ENCODE measurements at regions not wholly inside any gene's neighbourhood (a gene's known extent, or its start where the extent isn't known, plus 50 kb on each side); places are given as distances from the start of the nearest gene placed in this dataset.

- Histone ChIP-seq H4K91ac (ENCODE audit: low read length) (no peak overlapping the region), H3K23ac (ENCODE audit: low read length in 2 of 2) (no peak overlapping the region), H3K27me3 (ENCODE audit: control insufficient read depth in 1 of 2, insufficient read depth in 1 of 2, low read length in 2 of 2) (peaks cover 0 to 24% of the 10 kb centered on the region in 2 experiments), H3K4me2 (ENCODE audit: low read length, poor library complexity, severe bottlenecking) (peak overlapping the region; percentile 44), H3K9ac (ENCODE audit: low read length) (no peak overlapping the region), H2BK120ac (ENCODE audit: low read depth, low read length) (no peak overlapping the region), H3K27ac (ENCODE audit: low read length, poor library complexity, severe bottlenecking) (peak overlapping the region; percentile 63), H2BK15ac (ENCODE audit: low read depth, poor library complexity, severe bottlenecking) (no peak overlapping the region), H2BK12ac (ENCODE audit: low read length in 2 of 2) (no peak overlapping the region), H4K8ac (ENCODE audit: low read length) (no peak overlapping the region), H3K36me3 (ENCODE audit: control insufficient read depth in 1 of 2, insufficient read depth in 2 of 2, low read depth in 1 of 2, low read length in 2 of 2) (no peaks in the 10 kb centered on the region), H3K79me1 (replicated peaks; ENCODE audit: low read length, poor library complexity, severe bottlenecking) (no peaks in the 10 kb centered on the region), H3K14ac (ENCODE audit: low read length in 2 of 2) (no peak overlapping the region), H3K18ac (ENCODE audit: low read depth in 1 of 2, low read length in 2 of 2) (peak overlapping the region in 1 of 2 experiments; percentile 37), H2BK5ac (ENCODE audit: low read depth, low read length, poor library complexity, severe bottlenecking) (peak overlapping the region; percentile 60), H2AK5ac (ENCODE audit: low read length, severe bottlenecking) (no peak overlapping the region), H3K4me3 (ENCODE audit: insufficient read depth in 1 of 2, low read depth in 1 of 2, low read length in 2 of 2) (no peak overlapping the region), H2AFZ (ENCODE audit: low read depth, low read length) (no peak overlapping the region), H3K4me1 (ENCODE audit: control insufficient read depth, insufficient read depth, low read depth, low read length) (peaks cover 47% of the 10 kb centered on the region), H3K9me3 (ENCODE audit: control insufficient read depth, low read length) (peaks cover 18% of the 10 kb centered on the region), H3K4ac (ENCODE audit: low read depth in 1 of 2, low read length in 2 of 2) (no peak overlapping the region)
- DNase-seq, result peak; percentile 83
- 15% methylated on average over 18 of the region's 18 CpGs for WGBS
Measured at GRCh38 chr16:86925067-86925791, 346.9 kb downstream of the FOXL1 start.

DNA sequence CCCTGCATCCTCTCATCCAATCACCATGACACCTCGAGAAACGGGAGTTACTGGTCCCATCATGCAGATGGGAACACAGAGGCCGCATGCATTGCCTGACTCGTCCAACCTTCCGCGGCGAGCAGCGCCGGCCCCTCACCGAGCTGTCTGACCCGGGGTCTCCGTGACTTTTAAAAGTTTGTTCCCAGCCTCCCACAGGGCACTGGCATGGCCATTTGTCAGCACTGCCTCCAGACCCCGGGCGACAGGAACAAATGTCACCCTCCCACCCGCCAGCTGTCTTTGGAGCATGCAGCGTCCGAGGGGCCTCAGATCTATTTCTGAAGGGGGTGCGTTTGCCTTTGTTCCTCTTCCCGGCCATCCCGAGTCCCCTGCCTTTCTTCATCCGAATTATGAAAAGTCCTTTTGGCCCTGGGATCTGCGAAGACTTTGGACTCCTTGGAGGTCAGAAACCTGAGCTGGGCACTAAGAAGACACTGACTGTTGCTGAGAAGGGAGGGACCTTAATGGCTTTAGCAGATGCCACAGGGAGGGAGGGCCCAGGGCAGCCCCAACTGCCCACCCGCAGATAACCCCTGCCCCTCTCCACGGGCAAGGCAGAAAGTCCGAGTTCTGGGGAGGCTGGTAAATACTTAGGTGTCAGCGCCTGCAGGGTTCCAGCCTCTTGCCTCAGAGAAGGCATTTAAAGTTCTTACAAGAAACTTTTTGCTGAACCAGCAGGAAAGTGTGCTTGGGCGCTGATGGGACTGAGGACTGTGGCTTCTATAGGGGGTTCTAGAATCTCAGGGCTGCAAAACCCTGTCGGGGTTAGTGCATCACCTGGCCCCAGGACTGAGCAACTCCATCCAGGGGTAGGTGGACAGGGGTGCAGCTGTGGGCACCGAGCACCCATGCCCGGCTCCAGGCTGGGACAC lies 348.1 kb downstream of the FOXL1 start:
- H2BK15ac ChIP-seq (ENCODE audit: low read depth, poor library complexity, severe bottlenecking), result no peak overlapping the region
- H3K4me1 ChIP-seq (ENCODE audit: control insufficient read depth, insufficient read depth, low read depth, low read length), result peaks cover 48% of the 10 kb centered on the region
- H3K23ac ChIP-seq (ENCODE audit: low read length in 2 of 2), result no peak overlapping the region
- H3K14ac ChIP-seq (ENCODE audit: low read length in 2 of 2), result no peak overlapping the region
- H3K4me3 ChIP-seq (ENCODE audit: insufficient read depth in 1 of 2, low read depth in 1 of 2, low read length in 2 of 2), result no peak overlapping the region
- no peak overlapping the region for H3K4me2 ChIP-seq (ENCODE audit: low read length, poor library complexity, severe bottlenecking)
- no peak overlapping the region for H3K4ac ChIP-seq (ENCODE audit: low read depth in 1 of 2, low read length in 2 of 2)
- no peak overlapping the region for H2AFZ ChIP-seq (ENCODE audit: low read depth, low read length)
- no peak overlapping the region for H4K91ac ChIP-seq (ENCODE audit: low read length)
- H2BK120ac ChIP-seq (ENCODE audit: low read depth, low read length), result no peak overlapping the region
- no peak overlapping the region for H3K9ac ChIP-seq (ENCODE audit: low read length)
- no peak overlapping the region for H4K8ac ChIP-seq (ENCODE audit: low read length)
- 84% methylated on average over 30 of the region's 30 CpGs for WGBS
- peak overlapping the region in 1 of 2 experiments; percentile 10 for H2BK12ac ChIP-seq (ENCODE audit: low read length in 2 of 2)
- H3K36me3 ChIP-seq (ENCODE audit: control insufficient read depth in 1 of 2, insufficient read depth in 2 of 2, low read depth in 1 of 2, low read length in 2 of 2), result no peaks in the 10 kb centered on the region
- peaks cover 0 to 19% of the 10 kb centered on the region in 2 experiments for H3K27me3 ChIP-seq (ENCODE audit: control insufficient read depth in 1 of 2, insufficient read depth in 1 of 2, low read length in 2 of 2)
- peaks cover 6% of the 10 kb centered on the region for H3K9me3 ChIP-seq (ENCODE audit: control insufficient read depth, low read length)
- H3K18ac ChIP-seq (ENCODE audit: low read depth in 1 of 2, low read length in 2 of 2), result peak overlapping the region in 1 of 2 experiments; percentile 61
- H2AK5ac ChIP-seq (ENCODE audit: low read length, severe bottlenecking), result peak overlapping the region; percentile 34
- peak overlapping the region; percentile 9 for H3K27ac ChIP-seq (ENCODE audit: low read length, poor library complexity, severe bottlenecking)
- H2BK5ac ChIP-seq (ENCODE audit: low read depth, low read length, poor library complexity, severe bottlenecking), result no peak overlapping the region
- H3K79me1 ChIP-seq (replicated peaks; ENCODE audit: low read length, poor library complexity, severe bottlenecking), result no peaks in the 10 kb centered on the region
- no peak for DNase-seq

GRCh38 chr16:86927699-86928098 lies 349.4 kb downstream of the FOXL1 start:
- Histone ChIP-seq H3K79me1 (replicated peaks; ENCODE audit: low read length, poor library complexity, severe bottlenecking) (no peaks in the 10 kb centered on the region), H2AK5ac (ENCODE audit: low read length, severe bottlenecking) (no peak overlapping the region), H3K9me3 (ENCODE audit: control insufficient read depth, low read length) (no peaks in the 10 kb centered on the region), H3K4ac (ENCODE audit: low read depth in 1 of 2, low read length in 2 of 2) (no peak overlapping the region), H2AFZ (ENCODE audit: low read depth, low read length) (no peak overlapping the region), H4K91ac (ENCODE audit: low read length) (no peak overlapping the region), H3K14ac (ENCODE audit: low read length in 2 of 2) (no peak overlapping the region), H3K18ac (ENCODE audit: low read depth in 1 of 2, low read length in 2 of 2) (no peak overlapping the region), H3K36me3 (ENCODE audit: control insufficient read depth in 1 of 2, insufficient read depth in 2 of 2, low read depth in 1 of 2, low read length in 2 of 2) (no peaks in the 10 kb centered on the region), H3K23ac (ENCODE audit: low read length in 2 of 2) (no peak overlapping the region), H2BK12ac (ENCODE audit: low read length in 2 of 2) (no peak overlapping the region), H3K4me1 (ENCODE audit: control insufficient read depth, insufficient read depth, low read depth, low read length) (peaks cover 49% of the 10 kb centered on the region), H3K27me3 (ENCODE audit: control insufficient read depth in 1 of 2, insufficient read depth in 1 of 2, low read length in 2 of 2) (peaks cover 0 to 28% of the 10 kb centered on the region in 2 experiments), H2BK15ac (ENCODE audit: low read depth, poor library complexity, severe bottlenecking) (no peak overlapping the region), H3K9ac (ENCODE audit: low read length) (no peak overlapping the region), H3K4me2 (ENCODE audit: low read length, poor library complexity, severe bottlenecking) (no peak overlapping the region), H2BK5ac (ENCODE audit: low read depth, low read length, poor library complexity, severe bottlenecking) (no peak overlapping the region), H2BK120ac (ENCODE audit: low read depth, low read length) (no peak overlapping the region), H3K4me3 (ENCODE audit: insufficient read depth in 1 of 2, low read depth in 1 of 2, low read length in 2 of 2) (no peak overlapping the region), H4K8ac (ENCODE audit: low read length) (no peak overlapping the region), H3K27ac (ENCODE audit: low read length, poor library complexity, severe bottlenecking) (no peak overlapping the region)
- DNase-seq, result no peak
- WGBS, result 100% methylated on average over 1 of the region's 3 CpGs

GRCh38 chr16:86928523-86929011 lies 350.2 kb downstream of the FOXL1 start:
- H3K9me3 ChIP-seq (ENCODE audit: control insufficient read depth, low read length), result no peaks in the 10 kb centered on the region
- no peak overlapping the region for H3K4ac ChIP-seq (ENCODE audit: low read depth in 1 of 2, low read length in 2 of 2)
- peaks cover 0 to 36% of the 10 kb centered on the region in 2 experiments for H3K27me3 ChIP-seq (ENCODE audit: control insufficient read depth in 1 of 2, insufficient read depth in 1 of 2, low read length in 2 of 2)
- no peak overlapping the region for H2BK120ac ChIP-seq (ENCODE audit: low read depth, low read length)
- H2BK12ac ChIP-seq (ENCODE audit: low read length in 2 of 2), result peak overlapping the region in 1 of 2 experiments; percentile 4
- H2BK5ac ChIP-seq (ENCODE audit: low read depth, low read length, poor library complexity, severe bottlenecking), result no peak overlapping the region
- H3K36me3 ChIP-seq (ENCODE audit: control insufficient read depth in 1 of 2, insufficient read depth in 2 of 2, low read depth in 1 of 2, low read length in 2 of 2), result no peaks in the 10 kb centered on the region
- peak overlapping the region in 1 of 2 experiments; percentile 19 for H3K4me3 ChIP-seq (ENCODE audit: insufficient read depth in 1 of 2, low read depth in 1 of 2, low read length in 2 of 2)
- WGBS, result 52% methylated on average over 9 of the region's 9 CpGs
- peak overlapping the region; percentile 57 for H3K27ac ChIP-seq (ENCODE audit: low read length, poor library complexity, severe bottlenecking)
- no peak overlapping the region for H3K9ac ChIP-seq (ENCODE audit: low read length)
- peak overlapping the region in 1 of 2 experiments; percentile 25 for H3K18ac ChIP-seq (ENCODE audit: low read depth in 1 of 2, low read length in 2 of 2)
- H2AK5ac ChIP-seq (ENCODE audit: low read length, severe bottlenecking), result peak overlapping the region; percentile 72
- H3K4me2 ChIP-seq (ENCODE audit: low read length, poor library complexity, severe bottlenecking), result no peak overlapping the region
- H3K4me1 ChIP-seq (ENCODE audit: control insufficient read depth, insufficient read depth, low read depth, low read length), result peaks cover 49% of the 10 kb centered on the region
- no peak overlapping the region for H3K14ac ChIP-seq (ENCODE audit: low read length in 2 of 2)
- H3K79me1 ChIP-seq (replicated peaks; ENCODE audit: low read length, poor library complexity, severe bottlenecking), result no peaks in the 10 kb centered on the region
- peak overlapping the region; percentile 88 for H2BK15ac ChIP-seq (ENCODE audit: low read depth, poor library complexity, severe bottlenecking)
- no peak overlapping the region for H3K23ac ChIP-seq (ENCODE audit: low read length in 2 of 2)
- H4K91ac ChIP-seq (ENCODE audit: low read length), result no peak overlapping the region
- no peak overlapping the region for H2AFZ ChIP-seq (ENCODE audit: low read depth, low read length)
- peak; percentile 26 for DNase-seq
- no peak overlapping the region for H4K8ac ChIP-seq (ENCODE audit: low read length)

Data from mesenchymal stem cell (in vitro differentiated cells and primary cell).